GM18502 (cell line): ENCODE measurements at regions not wholly inside any gene's neighbourhood (a gene's known extent, or its start where the extent isn't known, plus 50 kb on each side); places are given as distances from the start of the nearest gene placed in this dataset.

ENCODE experiments used
- ATAC-seq: cut with Tn5 transposase; IDR thresholded peaks from one replicate; pipeline ENCODE4 v1.9.1; 2021; ENCODE audit warnings: mild to moderate bottlenecking; ENCODE audit not compliant: unreplicated experiment, poor library complexity

DNA sequence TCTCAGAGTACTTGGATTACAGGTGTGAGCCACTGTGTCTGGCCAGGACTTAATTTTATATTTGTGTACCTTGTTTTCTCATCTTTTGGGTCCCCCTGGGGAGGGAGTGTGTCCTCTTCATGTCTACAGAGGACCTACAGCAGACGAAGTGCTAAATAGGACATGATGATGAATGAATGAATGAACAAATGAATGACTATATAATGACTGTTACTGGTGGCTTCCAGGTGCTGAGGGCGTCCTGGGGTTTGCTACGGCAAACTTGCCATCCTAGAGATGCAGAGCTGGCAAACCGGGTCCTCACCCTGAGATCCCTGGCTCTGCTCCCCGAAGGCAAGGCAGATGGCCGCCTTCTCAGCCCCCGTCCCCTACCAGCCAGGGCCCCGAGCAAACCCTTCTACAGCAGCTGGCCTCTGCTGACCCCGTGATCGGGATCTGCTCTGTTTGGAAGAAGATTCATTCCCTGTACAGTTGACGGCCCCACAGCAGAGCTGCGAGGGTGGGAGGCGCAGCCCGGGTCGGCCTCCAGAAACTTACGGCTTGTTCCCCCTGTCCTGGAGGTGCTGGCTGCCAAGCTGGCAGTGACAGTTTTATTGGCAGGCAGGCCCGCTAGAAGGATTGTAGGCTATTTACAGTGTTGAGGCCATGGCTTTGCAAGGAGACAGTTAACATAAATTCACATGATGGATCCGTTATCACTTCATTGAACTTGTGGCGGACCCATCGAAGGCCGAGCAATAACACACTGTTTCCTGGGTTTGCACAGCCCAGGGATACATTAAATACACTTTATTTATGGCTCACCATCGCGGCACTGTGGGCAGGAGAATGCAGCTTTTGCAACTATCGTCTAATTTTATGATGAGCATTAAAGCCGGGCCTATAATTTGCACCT lies 197.7 kb upstream of the GSE1 start:
- no peak for ATAC-seq

DNA sequence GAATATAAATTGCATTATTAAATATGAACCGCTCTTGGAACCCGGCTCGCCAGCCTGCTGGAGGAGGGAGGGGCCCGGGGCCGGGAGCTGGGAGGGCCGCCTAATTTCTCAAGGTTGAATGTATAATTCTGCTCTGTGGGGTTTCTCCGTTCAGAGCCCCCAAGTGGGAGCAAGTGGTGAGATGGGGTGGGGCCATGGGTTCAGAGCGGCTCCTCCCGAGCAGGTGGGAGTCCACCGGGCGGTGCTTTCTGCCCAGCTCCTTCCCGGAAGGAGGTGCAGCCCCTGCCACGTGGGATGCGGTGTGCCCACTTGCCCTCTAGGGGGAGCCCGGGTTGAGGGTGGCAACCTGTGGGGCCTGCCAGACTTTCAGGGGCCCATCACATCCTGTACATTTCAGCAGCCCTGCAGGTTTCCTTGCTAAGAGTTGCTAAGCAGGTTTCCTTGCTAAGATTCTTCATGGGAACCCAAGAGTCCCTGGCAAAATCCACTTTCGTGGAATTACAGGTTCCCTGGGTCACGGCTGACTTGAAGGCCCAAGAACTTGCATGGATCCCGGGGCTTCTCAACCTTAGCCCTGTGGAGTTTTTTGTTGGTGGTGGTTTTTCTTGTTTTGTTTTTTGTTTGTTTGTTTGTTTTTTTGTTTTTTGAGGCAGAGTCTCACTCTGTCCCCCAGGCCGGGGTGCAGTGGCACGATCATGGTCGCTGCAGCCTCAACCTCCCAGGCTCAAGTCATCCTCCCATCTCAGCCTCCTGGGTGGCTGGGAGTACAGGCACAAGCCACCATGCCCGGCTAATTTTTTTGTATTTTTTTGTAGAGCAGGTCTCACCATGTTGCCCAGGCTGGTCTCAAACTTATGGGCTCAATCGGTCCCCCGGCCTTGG lies 196.7 kb upstream of the GSE1 start:
- no peak for ATAC-seq

DNA sequence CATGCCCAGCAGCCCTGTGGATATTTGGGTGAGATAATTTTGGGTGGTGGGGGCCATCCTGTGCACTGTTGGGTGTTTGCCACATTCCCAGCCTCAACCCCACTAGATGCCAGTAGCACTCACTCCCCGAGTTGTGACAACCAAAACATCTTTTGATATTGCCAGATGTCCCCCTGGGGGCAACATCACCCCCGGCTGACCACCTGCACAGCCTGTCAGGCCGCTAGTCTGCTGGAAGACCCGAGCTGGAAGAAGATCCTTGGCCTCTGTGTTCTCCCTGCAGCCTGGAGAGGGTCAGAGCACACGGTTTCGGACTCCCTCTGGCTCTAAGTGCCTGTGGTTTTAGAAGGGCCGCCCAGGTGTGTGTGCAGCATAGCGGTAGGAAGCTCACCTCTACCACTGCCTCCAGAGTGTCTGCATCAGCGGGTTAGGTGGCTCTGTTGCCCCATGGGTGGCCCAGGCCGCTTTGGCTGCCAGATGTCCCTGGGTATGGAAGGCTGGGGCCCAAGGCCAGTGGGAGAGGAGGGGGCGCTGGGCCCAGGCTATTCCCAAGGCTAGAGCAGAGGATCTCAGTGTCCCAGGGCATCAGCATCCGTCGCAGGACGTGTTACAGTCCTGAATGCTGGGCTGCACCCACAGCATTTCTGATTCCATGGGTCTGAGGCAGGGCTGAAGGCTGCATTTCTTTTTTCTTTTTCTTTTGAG lies 195.8 kb upstream of the GSE1 start:
- no peak for ATAC-seq

DNA sequence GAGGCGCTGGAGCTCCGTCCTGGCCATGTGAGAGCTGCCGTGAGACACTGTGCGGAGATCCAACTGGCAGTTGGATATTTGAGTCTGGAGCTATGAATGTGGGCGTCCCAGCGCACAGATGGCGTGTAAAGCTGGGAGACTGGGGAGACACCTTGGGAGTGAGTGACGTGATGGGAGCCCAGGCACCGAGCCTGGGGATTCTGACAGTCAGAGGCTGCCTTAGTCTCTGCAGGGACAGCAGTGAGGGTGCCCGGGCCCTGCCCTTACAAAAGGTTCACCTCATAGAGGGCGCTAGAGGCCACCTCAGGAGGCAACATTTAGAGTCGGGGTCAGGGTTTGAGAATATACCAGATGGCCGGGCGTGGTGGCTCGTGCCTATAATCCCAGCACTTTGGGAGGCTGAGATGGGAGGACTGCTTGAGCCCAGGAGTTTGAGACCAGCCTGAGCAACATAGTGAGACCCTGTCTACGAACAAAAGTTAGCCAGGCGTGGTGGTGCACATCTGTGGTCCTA lies 194.1 kb upstream of the GSE1 start:
- ATAC-seq, result no peak

DNA sequence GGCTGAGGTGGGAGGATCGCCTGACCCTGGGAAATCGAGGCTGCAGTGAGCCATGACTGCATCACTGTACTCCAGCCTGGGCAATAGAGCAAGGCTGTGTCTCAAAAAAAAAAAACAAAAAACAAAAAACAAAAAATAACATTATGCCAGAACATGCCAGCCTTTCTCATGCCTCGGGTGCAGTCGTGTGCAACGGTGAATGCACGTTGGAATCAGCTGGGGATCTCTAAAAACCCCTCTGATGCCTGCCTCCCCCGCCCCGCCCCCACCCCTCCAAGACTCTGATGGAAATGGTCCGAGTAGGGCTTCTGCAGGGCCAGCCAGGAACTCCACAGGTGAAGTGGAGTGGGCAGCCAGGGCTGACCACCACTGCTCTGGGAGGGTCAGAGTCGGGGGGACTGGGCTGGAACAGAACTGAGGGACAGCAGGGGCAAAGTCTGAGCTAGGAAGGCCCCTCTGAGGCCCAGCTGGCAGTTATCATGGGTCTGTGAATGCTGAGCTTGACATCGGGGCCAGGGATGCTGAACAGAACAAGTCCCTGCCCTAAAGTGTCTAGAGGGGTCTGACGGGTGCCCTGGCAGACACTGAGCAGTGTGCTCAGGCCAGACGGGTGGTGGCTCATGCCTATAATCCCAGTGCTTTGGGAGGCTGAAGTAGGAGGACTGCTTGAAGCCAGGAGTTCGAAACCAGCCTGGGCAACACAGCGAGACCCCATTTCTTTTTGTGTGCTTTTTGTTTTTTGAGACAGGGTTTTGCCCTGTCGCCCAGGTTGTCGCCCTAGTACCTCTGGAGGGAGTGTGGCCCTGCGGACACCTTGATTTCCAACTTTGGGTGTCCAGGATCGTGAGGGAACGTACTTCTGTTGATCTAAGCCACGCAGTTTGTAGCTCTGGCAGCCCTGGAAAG lies 193.4 kb upstream of the GSE1 start:
- no peak for ATAC-seq

DNA sequence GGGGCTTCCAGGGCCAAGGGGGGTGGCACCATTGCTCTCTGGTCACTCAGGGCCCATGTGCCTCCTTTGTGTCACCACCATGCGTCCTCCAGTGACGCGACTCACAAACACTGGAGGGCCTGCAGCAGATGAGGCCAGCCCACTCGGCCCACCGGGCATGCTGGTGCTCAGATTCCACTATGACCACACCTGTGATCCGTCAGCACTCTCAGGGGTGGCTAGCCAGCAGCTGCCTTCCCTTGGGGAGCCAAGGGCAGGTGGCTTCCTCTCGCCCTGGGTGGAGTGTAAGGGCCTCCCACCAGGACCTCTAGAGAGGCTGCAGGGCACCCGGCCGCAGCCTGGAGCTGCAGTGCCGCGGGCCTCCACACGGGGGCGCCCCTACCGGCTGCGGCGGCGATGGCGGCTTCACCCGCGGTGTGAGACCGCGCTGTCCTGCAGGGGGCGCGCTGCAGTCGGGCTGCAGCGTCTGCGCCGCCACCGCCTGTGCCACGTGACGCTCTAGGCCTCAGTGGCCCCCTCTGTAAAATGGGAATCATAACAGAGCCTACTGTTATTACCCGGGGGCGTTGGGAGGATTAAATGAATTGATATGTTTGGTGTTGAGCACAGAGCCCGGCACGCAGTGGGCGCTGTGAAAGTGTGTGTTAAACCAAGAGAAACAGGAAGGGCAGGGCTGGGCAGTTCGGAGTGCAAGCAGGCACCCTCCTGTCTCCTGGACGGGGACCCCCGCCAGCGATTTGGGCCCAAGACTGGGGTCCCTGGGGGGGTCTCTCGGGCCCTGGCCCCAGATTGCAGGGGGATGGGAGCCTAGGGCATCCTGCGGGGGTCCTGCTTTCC lies 192.4 kb upstream of the GSE1 start:
- peak; percentile 59 for ATAC-seq

DNA sequence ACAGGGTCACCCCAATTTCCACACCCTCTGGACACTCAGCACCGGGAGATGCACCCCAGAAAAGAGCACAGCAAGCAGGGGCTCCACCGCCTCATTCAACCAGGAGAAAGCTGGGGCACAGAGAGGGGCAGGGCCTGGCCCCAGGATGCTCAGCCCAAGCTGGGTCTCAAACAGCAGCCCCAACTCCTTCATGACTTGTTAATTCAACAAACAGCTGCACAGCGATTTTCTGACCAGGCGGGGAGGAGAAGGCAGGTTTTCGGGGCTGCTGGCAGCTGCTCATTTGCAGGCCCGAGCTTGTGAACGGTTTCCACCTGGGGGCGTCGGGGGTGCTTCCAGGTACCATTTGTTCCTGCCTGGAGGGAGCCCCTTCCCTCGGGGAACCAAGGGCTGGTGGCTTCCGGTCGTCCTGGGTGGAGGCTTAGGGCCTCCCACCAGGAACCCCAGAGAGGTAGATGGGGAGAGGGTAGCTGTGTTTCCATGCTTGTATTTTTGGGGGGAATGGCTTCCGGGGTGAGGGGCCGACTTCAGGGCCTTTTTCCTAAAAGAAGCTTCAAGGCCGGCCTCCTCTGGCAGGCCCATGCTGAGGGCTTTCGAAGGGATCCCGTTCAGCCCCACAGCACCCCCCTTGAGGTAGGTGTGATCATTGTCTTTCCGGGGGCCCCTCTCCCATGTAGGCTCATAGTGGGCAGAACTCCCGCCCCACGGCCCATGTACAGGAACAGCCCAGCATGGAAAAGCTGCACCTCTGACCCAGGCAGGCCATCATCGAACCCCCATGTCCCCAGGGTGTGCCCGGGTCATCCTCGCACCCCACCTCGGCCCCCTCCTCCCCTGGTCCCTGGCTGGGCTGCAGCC lies 191.6 kb upstream of the GSE1 start:
- ATAC-seq, result no peak

DNA sequence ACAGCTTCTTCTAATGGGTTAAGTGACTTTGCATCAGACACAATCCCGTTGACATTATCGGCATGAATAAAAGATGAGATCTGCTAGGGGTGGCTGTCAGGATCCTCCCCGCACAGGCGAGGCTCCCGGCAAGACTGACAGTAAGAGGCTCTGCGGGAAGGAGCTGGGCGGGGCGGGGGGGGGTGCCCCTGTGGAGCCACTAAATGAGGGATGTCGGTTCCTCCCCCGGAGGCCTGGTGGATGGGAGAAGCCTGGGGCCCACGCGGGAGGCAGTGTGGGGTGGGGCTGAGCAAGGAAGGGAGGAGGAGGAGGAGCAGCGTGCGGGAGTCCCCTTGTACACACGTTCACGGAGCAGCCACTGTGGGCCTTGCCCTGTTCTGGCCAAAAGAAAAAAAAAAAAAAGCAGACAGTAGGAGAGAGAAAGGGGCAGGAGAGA lies 190.9 kb upstream of the GSE1 start:
- no peak for ATAC-seq

DNA sequence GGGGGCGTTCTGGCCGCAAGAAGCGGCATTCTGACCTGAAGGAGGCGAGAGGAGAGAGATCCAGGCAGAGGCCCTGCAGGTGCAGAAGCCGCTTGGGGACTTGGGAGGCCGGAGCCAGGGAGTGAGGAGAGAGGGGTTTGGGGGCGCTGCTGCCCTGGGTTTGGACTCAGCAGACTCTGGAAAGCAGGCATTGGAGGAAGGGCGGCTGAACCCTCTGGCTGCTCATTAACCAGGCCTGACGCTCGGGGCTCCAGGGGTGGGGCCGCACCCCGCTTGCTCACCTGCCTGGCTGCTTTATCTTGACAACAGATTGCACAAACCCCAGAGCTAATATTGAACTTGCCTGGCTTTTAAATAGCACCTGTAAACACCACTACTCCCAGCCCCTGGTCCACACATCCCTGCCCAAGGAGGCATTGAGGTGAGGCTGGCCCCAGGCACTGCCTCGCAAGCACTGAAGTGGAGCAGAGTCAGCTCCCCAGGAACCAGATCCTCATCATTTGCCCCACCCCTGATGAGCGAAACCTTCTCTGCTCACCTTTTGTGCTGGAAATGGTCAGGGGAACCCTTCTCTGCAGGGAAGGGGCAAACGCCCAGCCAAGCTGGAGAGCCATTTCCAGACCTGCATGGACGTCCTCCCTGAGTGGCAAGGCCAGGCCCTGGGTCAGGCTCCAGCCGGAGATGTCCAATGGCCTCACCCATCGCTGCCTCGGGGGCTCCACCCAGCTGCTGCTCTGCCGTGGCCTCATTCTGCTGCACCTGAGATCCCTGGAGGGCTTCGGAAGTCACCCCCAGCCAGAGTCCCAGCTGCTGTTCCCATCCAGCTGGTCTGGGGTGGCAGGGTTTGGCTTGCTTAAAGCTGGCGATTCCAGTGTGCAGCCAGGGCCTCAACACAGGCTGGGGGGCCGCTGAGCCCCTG lies 190.2 kb upstream of the GSE1 start:
- ATAC-seq, result no peak

DNA sequence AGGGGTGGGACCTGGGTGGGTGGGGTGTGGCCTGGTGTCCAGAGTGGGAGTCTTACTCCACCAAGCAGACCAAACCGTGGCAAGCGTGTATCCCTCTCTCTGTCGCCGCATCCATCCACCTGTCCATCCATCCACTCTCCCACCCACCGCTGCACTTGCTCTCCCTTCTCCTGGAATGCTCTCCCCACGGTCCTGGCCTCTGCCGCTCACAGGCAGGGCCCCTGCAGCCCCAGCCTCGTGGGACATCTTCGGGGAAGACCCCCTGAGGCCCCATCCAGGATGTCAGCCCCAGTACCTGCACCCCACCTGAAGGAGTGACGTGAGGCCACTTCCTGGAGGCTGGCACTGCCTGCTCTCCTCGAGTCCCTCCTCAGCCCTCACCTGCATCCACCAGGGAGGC lies 189.5 kb upstream of the GSE1 start:
- no peak for ATAC-seq

DNA sequence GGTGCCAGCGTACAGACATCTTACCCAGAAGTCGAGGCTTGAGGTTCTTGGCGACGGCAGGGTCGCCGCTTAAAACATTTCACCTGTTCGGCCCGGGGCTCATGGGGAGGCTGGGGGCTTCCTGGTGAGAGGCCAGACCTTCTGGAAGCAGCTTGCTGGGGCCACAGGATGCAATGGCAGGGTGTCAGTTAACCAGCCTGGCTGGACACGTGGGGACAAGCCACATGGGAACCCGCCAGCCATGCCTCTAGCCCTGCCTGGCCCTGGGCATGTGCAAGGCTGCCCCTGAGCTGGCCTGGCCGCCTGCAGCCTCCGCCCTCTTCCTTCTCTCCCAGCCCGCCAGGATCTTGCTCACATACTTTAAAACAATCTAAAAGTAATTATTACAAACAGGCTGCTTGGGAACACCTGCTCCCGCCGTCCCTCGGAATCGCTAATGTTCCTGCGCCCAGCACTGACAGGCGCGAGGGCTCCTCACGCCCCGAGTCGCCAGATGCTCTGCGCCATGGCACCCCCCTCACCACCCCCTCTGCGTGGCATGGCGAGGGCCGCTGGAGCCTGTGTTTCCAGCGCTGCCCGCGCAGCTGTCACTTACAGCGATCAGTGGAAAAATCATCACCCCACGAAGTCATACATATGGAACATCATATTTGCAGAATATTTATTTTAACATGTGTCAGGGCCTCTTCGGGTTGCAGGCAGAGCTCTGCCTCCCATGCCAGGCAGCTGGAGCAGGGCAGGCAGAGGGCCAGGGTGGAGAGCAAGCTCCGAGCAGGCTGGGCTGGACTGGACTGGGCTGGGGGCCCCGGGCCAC lies 188.7 kb upstream of the GSE1 start:
- ATAC-seq, result no peak

DNA sequence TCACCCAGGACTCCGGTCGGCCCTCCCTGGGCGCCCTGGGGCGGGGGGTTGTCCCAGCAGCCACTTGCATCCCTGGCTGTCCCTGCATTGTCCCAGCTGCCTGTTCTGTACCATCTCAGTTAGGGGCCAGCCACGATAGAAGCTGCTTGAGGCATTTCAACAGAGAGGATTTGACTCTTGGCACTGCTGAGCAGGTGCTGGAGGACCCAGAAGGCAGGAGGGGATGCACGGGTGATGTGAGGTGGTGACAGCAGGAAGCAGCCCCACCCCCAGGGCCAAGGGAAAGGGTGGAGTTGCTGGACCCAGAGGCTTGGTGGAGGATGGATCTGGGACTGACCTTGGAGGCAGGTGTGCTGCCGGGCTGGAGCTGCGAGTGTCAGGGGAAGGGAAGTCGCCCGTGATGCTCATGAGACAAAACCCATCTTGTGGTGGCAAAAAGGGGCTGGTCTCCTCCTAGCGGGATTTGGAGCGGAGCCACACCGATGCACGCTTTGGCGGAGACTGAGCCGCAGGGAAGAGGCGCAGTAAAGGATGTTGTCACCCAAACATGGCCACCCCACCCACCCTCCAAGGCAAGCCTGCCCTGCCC lies 188.0 kb upstream of the GSE1 start:
- ATAC-seq, result no peak

DNA sequence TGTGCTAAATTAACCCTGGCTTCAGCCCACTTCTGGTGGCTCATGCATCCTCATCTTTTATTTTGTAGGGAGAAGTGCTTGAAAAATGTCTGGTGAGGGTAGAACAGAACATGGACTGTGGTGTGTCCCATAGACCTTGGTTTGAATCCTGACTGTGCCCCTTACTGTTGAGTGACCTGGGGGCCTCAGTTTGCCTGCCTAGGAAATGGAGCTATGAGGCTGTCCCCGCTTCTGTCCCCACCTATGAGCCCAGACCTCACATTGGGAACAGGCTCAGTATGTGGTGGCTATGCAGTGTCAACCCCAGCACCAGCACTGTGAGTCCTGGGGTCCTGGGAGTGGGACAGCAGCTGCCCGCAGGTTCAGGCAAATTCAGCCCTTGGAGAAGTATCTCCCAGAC lies 186.3 kb upstream of the GSE1 start:
- ATAC-seq, result no peak

DNA sequence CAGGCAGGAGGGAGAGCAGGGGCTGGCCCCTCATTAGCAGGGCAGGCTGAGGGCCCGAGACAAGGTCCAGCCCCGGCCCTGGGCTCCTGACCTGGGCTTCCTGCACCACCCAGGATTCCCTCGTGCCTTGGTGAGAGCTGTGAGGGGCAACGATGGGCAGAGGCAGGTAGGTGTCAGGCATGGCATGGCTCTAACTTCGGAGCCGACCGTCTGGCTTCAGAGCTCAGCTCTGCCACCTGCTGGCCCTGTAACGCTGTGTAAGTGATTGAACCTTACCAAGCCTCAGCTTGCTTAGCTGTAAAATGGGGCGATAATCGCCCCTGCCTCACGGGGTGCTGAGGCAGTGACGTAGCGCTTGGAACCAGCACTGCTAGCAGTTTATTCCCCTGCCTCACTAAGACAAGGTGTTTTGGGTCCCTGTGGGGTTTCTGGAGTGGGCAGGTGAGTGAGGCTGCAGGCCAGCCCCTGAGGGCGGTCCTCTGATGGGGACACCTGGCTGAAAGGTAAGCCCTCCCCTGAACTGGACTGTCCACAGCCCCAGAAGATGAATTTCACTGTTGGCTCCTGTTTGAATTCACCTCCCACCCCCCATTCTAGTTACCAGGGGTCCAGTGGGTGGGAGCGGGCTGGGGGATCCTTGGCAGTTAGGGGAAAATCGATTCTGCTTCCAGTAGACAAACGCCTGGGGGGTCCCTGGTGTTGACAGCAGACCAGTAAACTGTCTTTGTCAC lies 184.8 kb upstream of the GSE1 start:
- peak; percentile 45 for ATAC-seq
